HG02588 (cell line): ENCODE measurements at regions not wholly inside any gene's neighbourhood (a gene's known extent, or its start where the extent isn't known, plus 50 kb on each side); places are given as distances from the start of the nearest gene placed in this dataset.
"Not testable (repeated sequence)": the region's sequence is repeated elsewhere in the genome, so short reads cannot be mapped to it uniquely, and the experiment has no call there.

Source experiments
- ATAC-seq: cut with Tn5 transposase; IDR thresholded peaks from one replicate; pipeline ENCODE4 v1.9.1; 2021; ENCODE audit warnings: mild to moderate bottlenecking, moderate library complexity; ENCODE audit not compliant: unreplicated experiment

GRCh38 chr14:86203843-86204242 is 673.9 kb downstream of the FLRT2 start:
- no peak for ATAC-seq

- no peak for ATAC-seq
These were observed 666.5 kb downstream of the FLRT2 start for GRCh38 chr14:86196471-86196870.

GRCh38 chr14:86193756-86194155 is 663.8 kb downstream of the FLRT2 start:
- no peak for ATAC-seq

- ATAC-seq: no peak
These were observed 650.0 kb downstream of the FLRT2 start for GRCh38 chr14:86179980-86180379.

- ATAC-seq: no peak
These were observed 638.4 kb downstream of the FLRT2 start for GRCh38 chr14:86168371-86168770.

GRCh38 chr14:86166541-86166940 is 636.6 kb downstream of the FLRT2 start:
- ATAC-seq: no peak

- ATAC-seq: no peak
These were observed 623.5 kb downstream of the FLRT2 start for GRCh38 chr14:86153480-86153879.

GRCh38 chr14:86143248-86143647 is 613.3 kb downstream of the FLRT2 start:
- ATAC-seq: no peak

GRCh38 chr14:86141966-86142365 is 612.0 kb downstream of the FLRT2 start:
- no peak for ATAC-seq

- ATAC-seq: no peak
These were observed 599.5 kb downstream of the FLRT2 start for GRCh38 chr14:86129426-86129825.

GRCh38 chr14:86124328-86124727 is 594.4 kb downstream of the FLRT2 start:
- no peak for ATAC-seq

GRCh38 chr14:86115972-86116371 is 586.0 kb downstream of the FLRT2 start:
- ATAC-seq: no peak

GRCh38 chr14:86110871-86111270 is 580.9 kb downstream of the FLRT2 start:
- not testable (repeated sequence) for ATAC-seq

- ATAC-seq: no peak
These were observed 574.8 kb downstream of the FLRT2 start for GRCh38 chr14:86104691-86105265.

GRCh38 chr14:86094512-86094911 is 564.6 kb downstream of the FLRT2 start:
- no peak for ATAC-seq

- no peak for ATAC-seq
These were observed 561.9 kb downstream of the FLRT2 start for GRCh38 chr14:86091811-86092210.

GRCh38 chr14:86088156-86088555 is 558.2 kb downstream of the FLRT2 start:
- no peak for ATAC-seq

- ATAC-seq: no peak
These were observed 557.4 kb downstream of the FLRT2 start for GRCh38 chr14:86087377-86087776.

- ATAC-seq: no peak
These were observed 557.0 kb downstream of the FLRT2 start for GRCh38 chr14:86086962-86087361.

- ATAC-seq: no peak
These were observed 554.2 kb downstream of the FLRT2 start for GRCh38 chr14:86084097-86084496.

GRCh38 chr14:86083616-86084015 is 553.7 kb downstream of the FLRT2 start:
- ATAC-seq: no peak

- ATAC-seq: no peak
These were observed 542.4 kb downstream of the FLRT2 start for GRCh38 chr14:86072116-86072894.

GRCh38 chr14:86066651-86067050 is 536.7 kb downstream of the FLRT2 start:
- no peak for ATAC-seq
